OCI-LY7 (cell line): ENCODE measurements at regions not wholly inside any gene's neighbourhood (a gene's known extent, or its start where the extent isn't known, plus 50 kb on each side); places are given as distances from the start of the nearest gene placed in this dataset.

Source experiments
- BruUV-seq: library from RNA; stranded (reverse); fragments of 400-500 nt; replicated peaks from 2 replicates; lab custom pipeline; 2021; lab: Mats Ljungman, UMichigan
- CTCF ChIA-PET: fragments of 300-600 bp; sonication (Branson Sonifier 250); formaldehyde crosslinking; loops from one replicate; lab custom pipeline; 2022; ENCODE audit warnings: antibody characterized with exemption; ENCODE audit not compliant: unreplicated experiment; lab: Charles Lee
- POLR2A ChIA-PET: fragments of 300-600 bp; sonication (Branson Sonifier 250); formaldehyde crosslinking; loops from one replicate; lab custom pipeline; 2022; ENCODE audit warnings: antibody characterized with exemption; lab: Charles Lee
- DNase-seq: peaks from one replicate; pipeline ENCODE4 v3.0.0-alpha.2; 2015; ENCODE audit warnings: low spot score
- H2AFZ ChIP-seq: fragments of 200-600 bp; sonication (generic), shearing (Covaris generic); 2 replicates; pipeline ENCODE4 v1.6.1; 2014; ENCODE audit warnings: mild to moderate bottlenecking, antibody characterized with exemption, low read length, moderate library complexity
- H3K27ac ChIP-seq: fragments of 200-600 bp; sonication (generic); 2 replicates; pipeline ENCODE4 v1.5.1; 2014; ENCODE audit warnings: mixed run types, low read depth, mild to moderate bottlenecking, moderate library complexity, low read length, inconsistent platforms; ENCODE audit not compliant: poor library complexity, severe bottlenecking
- H3K36me3 ChIP-seq: fragments of 200-600 bp; sonication (generic); 2 replicates; pipeline ENCODE4 v1.6.1; 2014; ENCODE audit warnings: mild to moderate bottlenecking, antibody characterized with exemption, low read length, moderate library complexity, mixed read lengths; ENCODE audit not compliant: insufficient read depth
- H3K4me1 ChIP-seq: fragments of 200-600 bp; sonication (generic); 2 replicates; pipeline ENCODE4 v1.5.1; 2014; ENCODE audit warnings: mild to moderate bottlenecking, low read length; ENCODE audit not compliant: insufficient read depth, poor library complexity, severe bottlenecking
- H3K4me2 ChIP-seq: fragments of 200-600 bp; sonication (generic); 2 replicates; pipeline ENCODE4 v1.6.1; 2014; ENCODE audit warnings: mild to moderate bottlenecking, low read length
- H3K4me3 ChIP-seq: fragments of 200-600 bp; sonication (generic); 2 replicates; pipeline ENCODE4 v1.5.1; 2014; ENCODE audit warnings: mild to moderate bottlenecking, low read depth, low read length; ENCODE audit not compliant: poor library complexity, severe bottlenecking
- H3K79me2 ChIP-seq: fragments of 200-600 bp; sonication (generic); 2 replicates; pipeline ENCODE4 v1.6.1; 2016; ENCODE audit warnings: low read depth, mild to moderate bottlenecking, low read length, moderate library complexity, mixed read lengths; ENCODE audit not compliant: insufficient read depth
- H3K9me2 ChIP-seq: fragments of 200-600 bp; sonication (generic); 2 replicates; pipeline ENCODE4 v1.6.1; 2016; ENCODE audit warnings: mild to moderate bottlenecking, low read length, mixed read lengths; ENCODE audit not compliant: insufficient read depth
- H3K9me3 ChIP-seq: fragments of 200-600 bp; sonication (generic); 2 replicates; pipeline ENCODE4 v1.6.1; 2014; ENCODE audit warnings: mild to moderate bottlenecking, mixed run types, low read length, mixed read lengths
- H4K20me1 ChIP-seq: fragments of 200-600 bp; sonication (generic); 2 replicates; pipeline ENCODE4 v1.6.1; 2014; ENCODE audit warnings: mild to moderate bottlenecking, antibody characterized with exemption, low read length, moderate library complexity, mixed read lengths; ENCODE audit not compliant: insufficient read depth
- EZH2phosphoT487 ChIP-seq: fragments of 200-600 bp; sonication (generic); IDR thresholded peaks from 2 replicates; pipeline ENCODE4 v1.6.1; 2018; ENCODE audit warnings: low read depth, borderline replicate concordance, mild to moderate bottlenecking, mixed run types, antibody characterized with exemption, low read length, moderate library complexity, mixed read lengths
- intact Hi-C: fragments of 100-400 bp; cut with micrococcal nuclease; formaldehyde crosslinking; loops from one replicate; pipeline ENCODE4 v1.10.0; 2022; ENCODE audit not compliant: unreplicated experiment
- TF ChIP-seq, protein P1 (sequence below): fragments of 200-600 bp; sonication (generic); conservative IDR thresholded peaks from 2 replicates; pipeline ENCODE4 v1.5.1; 2014; ENCODE audit warnings: mild to moderate bottlenecking, antibody characterized with exemption, low read length, moderate library complexity, mixed read lengths

DNA sequence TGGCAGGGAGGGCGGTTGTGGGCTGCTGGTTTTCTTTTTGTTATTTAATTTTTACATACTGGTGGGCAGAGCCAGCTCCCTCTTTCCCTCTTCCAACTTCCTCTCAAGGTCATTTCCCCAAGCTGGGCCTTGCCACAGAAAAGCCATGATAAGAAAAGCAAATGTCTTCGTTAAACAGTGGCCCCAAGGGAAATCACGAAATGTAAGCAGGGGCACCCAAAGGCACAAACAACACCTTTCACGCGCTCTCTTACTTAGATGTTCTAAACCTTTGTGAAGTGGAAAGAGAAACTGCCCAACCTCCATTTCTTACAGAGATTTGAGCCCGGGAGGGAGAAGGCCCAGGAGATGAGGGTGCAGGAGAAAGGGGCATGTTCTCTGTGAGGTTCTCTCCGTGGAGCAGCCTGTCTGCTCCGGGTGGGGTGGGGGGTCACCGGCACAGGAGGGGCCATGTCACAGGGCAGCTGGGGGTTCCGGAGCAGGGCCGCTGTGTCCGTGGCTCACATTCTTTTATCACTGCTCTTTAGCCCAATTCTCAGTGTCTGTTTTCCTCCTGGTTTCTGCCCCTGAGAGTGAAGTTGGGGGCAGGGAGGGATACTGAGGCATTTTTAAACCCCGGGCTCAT lies 190.7 kb upstream of the GATA6 start:
- TF ChIP-seq, protein P1, sequence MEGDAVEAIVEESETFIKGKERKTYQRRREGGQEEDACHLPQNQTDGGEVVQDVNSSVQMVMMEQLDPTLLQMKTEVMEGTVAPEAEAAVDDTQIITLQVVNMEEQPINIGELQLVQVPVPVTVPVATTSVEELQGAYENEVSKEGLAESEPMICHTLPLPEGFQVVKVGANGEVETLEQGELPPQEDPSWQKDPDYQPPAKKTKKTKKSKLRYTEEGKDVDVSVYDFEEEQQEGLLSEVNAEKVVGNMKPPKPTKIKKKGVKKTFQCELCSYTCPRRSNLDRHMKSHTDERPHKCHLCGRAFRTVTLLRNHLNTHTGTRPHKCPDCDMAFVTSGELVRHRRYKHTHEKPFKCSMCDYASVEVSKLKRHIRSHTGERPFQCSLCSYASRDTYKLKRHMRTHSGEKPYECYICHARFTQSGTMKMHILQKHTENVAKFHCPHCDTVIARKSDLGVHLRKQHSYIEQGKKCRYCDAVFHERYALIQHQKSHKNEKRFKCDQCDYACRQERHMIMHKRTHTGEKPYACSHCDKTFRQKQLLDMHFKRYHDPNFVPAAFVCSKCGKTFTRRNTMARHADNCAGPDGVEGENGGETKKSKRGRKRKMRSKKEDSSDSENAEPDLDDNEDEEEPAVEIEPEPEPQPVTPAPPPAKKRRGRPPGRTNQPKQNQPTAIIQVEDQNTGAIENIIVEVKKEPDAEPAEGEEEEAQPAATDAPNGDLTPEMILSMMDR, result no peak
- TF ChIP-seq EZH2phosphoT487, result no peak
- Histone ChIP-seq H3K4me3 (no peak overlapping the region), H3K79me2 (no peaks in the 10 kb centered on the region), H4K20me1 (no peaks in the 10 kb centered on the region), H3K9me3 (no peaks in the 10 kb centered on the region), H3K27ac (no peak overlapping the region), H3K36me3 (no peaks in the 10 kb centered on the region), H3K4me1 (no peaks in the 10 kb centered on the region), H3K9me2 (no peaks in the 10 kb centered on the region), H3K4me2 (no peak overlapping the region), H2AFZ (no peak overlapping the region)
- intact Hi-C loops, result no loop called here
- DNase-seq, result no peak
- ChIA-PET CTCF (no interaction called here), POLR2A (interaction anchor here (0.5 kb wide), 1 partner anchor 196 kb away, joined by 3 read pairs; no protein-coding TSS in a partner anchor)
- BruUV-seq, result no TSS peak

DNA sequence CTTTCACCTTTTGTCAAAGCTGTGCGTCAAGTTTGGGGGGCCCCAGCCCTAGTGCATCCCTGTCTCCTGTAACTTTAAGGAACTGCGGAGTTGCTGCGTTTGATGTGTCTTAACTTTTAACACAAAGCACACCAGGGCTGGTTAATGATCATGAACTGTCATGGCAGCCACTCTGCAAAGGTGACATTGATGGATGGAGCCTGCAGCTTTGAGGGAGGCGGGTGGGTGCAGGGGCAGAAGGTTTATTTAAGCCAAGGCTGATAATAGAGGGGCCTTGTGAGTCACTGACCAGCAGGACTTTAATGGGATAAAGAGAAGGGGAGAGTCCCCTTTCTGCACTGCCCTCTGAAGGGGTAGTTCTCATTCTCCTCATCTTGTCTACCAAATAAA lies 190.2 kb upstream of the GATA6 start:
- no peak overlapping the region for H3K4me3 ChIP-seq
- DNase-seq, result no peak
- no peaks in the 10 kb centered on the region for H3K9me2 ChIP-seq
- no peaks in the 10 kb centered on the region for H4K20me1 ChIP-seq
- CTCF ChIA-PET, result no interaction called here
- no peaks in the 10 kb centered on the region for H3K4me1 ChIP-seq
- no peak overlapping the region for H3K4me2 ChIP-seq
- intact Hi-C loops, result no loop called here
- POLR2A ChIA-PET, result no interaction called here
- TF ChIP-seq, protein P1, result no peak
- TF ChIP-seq EZH2phosphoT487, result no peak
- H3K79me2 ChIP-seq, result no peaks in the 10 kb centered on the region
- no peaks in the 10 kb centered on the region for H3K9me3 ChIP-seq
- no peak overlapping the region for H2AFZ ChIP-seq
- no TSS peak for BruUV-seq
- no peaks in the 10 kb centered on the region for H3K36me3 ChIP-seq
- H3K27ac ChIP-seq, result no peak overlapping the region

DNA sequence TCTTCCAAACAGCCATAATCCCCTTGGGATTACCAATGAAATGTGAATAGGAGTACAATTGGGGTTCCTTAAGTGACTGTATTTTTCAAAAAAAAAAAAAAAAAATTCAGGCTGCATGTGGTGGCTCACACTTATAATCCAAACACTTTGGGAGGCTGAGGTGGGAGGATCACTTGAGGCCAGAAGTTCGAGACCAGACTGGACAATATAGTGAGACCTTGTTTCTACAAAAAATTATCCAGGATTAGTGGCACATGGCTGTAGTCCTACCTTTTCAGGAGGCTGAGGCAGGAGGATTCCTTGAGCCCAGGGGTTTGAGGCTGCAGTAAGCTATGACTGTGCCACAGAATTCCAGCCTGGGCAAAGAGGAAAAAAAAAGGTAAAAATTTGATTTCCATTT lies 189.6 kb upstream of the GATA6 start:
- Histone ChIP-seq H3K9me2 (no peaks in the 10 kb centered on the region), H3K4me3 (no peak overlapping the region), H3K79me2 (no peaks in the 10 kb centered on the region), H3K27ac (no peak overlapping the region), H4K20me1 (no peaks in the 10 kb centered on the region), H2AFZ (no peak overlapping the region), H3K4me2 (no peak overlapping the region), H3K36me3 (no peaks in the 10 kb centered on the region), H3K4me1 (no peaks in the 10 kb centered on the region), H3K9me3 (no peaks in the 10 kb centered on the region)
- intact Hi-C loops, result no loop called here
- ChIA-PET CTCF (no interaction called here), POLR2A (no interaction called here)
- DNase-seq, result no peak
- TF ChIP-seq EZH2phosphoT487, result no peak
- TF ChIP-seq, protein P1, result no peak
- no TSS peak for BruUV-seq
